ENCODE measurements at regions not wholly inside any gene's neighbourhood (a gene's known extent, or its start where the extent isn't known, plus 50 kb on each side); places are given as distances from the start of the nearest gene placed in this dataset.

GRCh38 chr17:33664116-33664840 is 371.2 kb upstream of the ASIC2 start:
- Mint-ChIP-seq H3K27ac (no peak overlapping the region), H3K4me3 (no peak overlapping the region), H3K36me3 (ENCODE audit: low read depth) (no peaks in the 10 kb centered on the region), H3K9me3 (no peaks in the 10 kb centered on the region), H3K4me1 (ENCODE audit: low read depth) (peaks cover 9% of the 10 kb centered on the region), H3K27me3 (peaks cover 29% of the 10 kb centered on the region)
- DNase-seq: no peak

GRCh38 chr17:33667052-33667509 is 374.0 kb upstream of the ASIC2 start:
- no peaks in the 10 kb centered on the region for H3K36me3 Mint-ChIP-seq (ENCODE audit: low read depth)
- H3K4me3 Mint-ChIP-seq: no peak overlapping the region
- H3K9me3 Mint-ChIP-seq: no peaks in the 10 kb centered on the region
- peaks cover 32% of the 10 kb centered on the region for H3K27me3 Mint-ChIP-seq
- H3K27ac Mint-ChIP-seq: peak overlapping the region; percentile 23
- peaks cover 9% of the 10 kb centered on the region for H3K4me1 Mint-ChIP-seq (ENCODE audit: low read depth)
- peak; percentile 51 for DNase-seq

GRCh38 chr17:33667671-33668070 is 374.6 kb upstream of the ASIC2 start:
- no peak for DNase-seq
- Mint-ChIP-seq H3K4me1 (ENCODE audit: low read depth) (peaks cover 9% of the 10 kb centered on the region), H3K9me3 (no peaks in the 10 kb centered on the region), H3K27me3 (peaks cover 33% of the 10 kb centered on the region), H3K36me3 (ENCODE audit: low read depth) (no peaks in the 10 kb centered on the region), H3K27ac (no peak overlapping the region), H3K4me3 (no peak overlapping the region)

DNA sequence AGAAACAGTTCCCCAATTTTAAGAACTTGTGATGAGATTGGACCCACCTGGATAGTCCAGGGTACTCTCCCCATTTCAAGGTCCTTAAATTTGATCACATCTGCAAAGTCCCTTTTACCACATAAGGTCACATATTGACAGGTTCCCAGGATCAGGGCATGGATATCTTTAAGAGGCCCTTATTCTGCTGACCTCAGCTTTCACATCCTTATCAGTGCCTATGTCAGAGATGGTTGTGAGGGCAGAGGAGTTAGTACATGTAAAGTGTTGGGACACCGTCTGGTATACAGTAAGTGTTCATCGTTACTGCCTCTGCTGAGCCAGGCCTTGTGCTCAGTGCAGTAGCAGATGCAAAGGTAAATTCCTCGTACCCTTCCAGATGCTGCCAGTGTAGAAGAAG is 375.4 kb upstream of the ASIC2 start:
- H3K4me3 Mint-ChIP-seq: no peak overlapping the region

GRCh38 chr17:33671491-33671890 is 378.4 kb upstream of the ASIC2 start:
- Mint-ChIP-seq H3K9me3 (no peaks in the 10 kb centered on the region), H3K4me3 (no peak overlapping the region), H3K27ac (no peak overlapping the region), H3K4me1 (ENCODE audit: low read depth) (peaks cover 8% of the 10 kb centered on the region), H3K27me3 (peaks cover 24% of the 10 kb centered on the region), H3K36me3 (ENCODE audit: low read depth) (no peaks in the 10 kb centered on the region)
- DNase-seq: no peak

More for the DNA sequence above, 375.4 kb upstream of the ASIC2 start:
- H3K9me3 Mint-ChIP-seq: no peaks in the 10 kb centered on the region
- H3K36me3 Mint-ChIP-seq (ENCODE audit: low read depth): no peaks in the 10 kb centered on the region
- DNase-seq: no peak
- peaks cover 9% of the 10 kb centered on the region for H3K4me1 Mint-ChIP-seq (ENCODE audit: low read depth)
- H3K27ac Mint-ChIP-seq: no peak overlapping the region
- H3K27me3 Mint-ChIP-seq: peaks cover 34% of the 10 kb centered on the region

DNA sequence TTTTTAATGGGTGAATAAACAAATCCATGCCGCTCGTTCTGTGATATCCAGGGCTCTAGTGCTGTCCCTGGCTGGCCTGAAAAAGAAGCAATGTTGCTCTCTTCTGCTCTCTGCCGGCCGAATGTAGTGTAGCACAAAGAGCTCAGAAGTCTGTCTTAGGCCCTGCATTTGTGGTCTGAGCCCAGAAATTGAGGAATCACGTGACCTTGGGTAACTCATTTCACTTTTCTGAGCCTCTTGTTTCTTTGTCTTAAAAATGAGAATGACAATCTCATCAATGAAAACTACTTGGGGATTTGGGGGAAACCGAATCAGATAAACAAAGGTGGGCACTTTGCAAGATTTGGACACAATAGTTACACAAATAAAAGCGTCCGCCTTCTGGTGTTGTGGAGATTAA is 381.6 kb upstream of the ASIC2 start:
- H3K36me3 Mint-ChIP-seq (ENCODE audit: low read depth): no peaks in the 10 kb centered on the region
- H3K27ac Mint-ChIP-seq: no peak overlapping the region
- H3K4me3 Mint-ChIP-seq: no peak overlapping the region
- peaks cover 19% of the 10 kb centered on the region for H3K27me3 Mint-ChIP-seq
- peak; percentile 55 for DNase-seq
- no peaks in the 10 kb centered on the region for H3K4me1 Mint-ChIP-seq (ENCODE audit: low read depth)
- no peaks in the 10 kb centered on the region for H3K9me3 Mint-ChIP-seq

GRCh38 chr17:33676444-33676843 is 383.3 kb upstream of the ASIC2 start:
- H3K27me3 Mint-ChIP-seq: peaks cover 14% of the 10 kb centered on the region
- H3K36me3 Mint-ChIP-seq (ENCODE audit: low read depth): no peaks in the 10 kb centered on the region
- no peak overlapping the region for H3K27ac Mint-ChIP-seq
- H3K4me1 Mint-ChIP-seq (ENCODE audit: low read depth): no peaks in the 10 kb centered on the region
- no peak overlapping the region for H3K4me3 Mint-ChIP-seq
- H3K9me3 Mint-ChIP-seq: no peaks in the 10 kb centered on the region
- no peak for DNase-seq

DNA sequence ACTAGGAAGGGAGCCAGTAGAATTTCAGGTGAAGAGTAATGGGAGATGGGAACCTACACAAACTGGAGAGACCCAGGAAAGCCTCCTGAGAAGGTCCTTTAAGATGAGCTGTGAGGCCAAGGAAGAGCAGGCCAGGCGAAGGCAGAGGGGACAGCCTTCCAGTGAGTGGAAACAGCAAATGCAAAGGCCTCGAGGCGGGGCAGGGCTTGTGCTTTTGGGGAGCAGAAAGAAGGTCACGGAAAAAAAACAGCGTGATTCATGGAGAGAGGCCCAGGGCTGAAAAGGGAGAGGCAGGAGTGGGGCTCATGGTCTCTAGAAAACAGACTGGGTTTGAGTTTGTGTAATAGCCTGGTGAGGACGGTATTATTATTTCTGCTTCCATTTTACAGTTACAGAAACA is 386.5 kb upstream of the ASIC2 start:
- DNase-seq: no peak
- Mint-ChIP-seq H3K4me3 (no peak overlapping the region), H3K27me3 (no peaks in the 10 kb centered on the region), H3K36me3 (ENCODE audit: low read depth) (no peaks in the 10 kb centered on the region), H3K27ac (no peak overlapping the region), H3K9me3 (no peaks in the 10 kb centered on the region), H3K4me1 (ENCODE audit: low read depth) (no peaks in the 10 kb centered on the region)

- H3K27me3 Mint-ChIP-seq: no peaks in the 10 kb centered on the region
- no peak overlapping the region for H3K27ac Mint-ChIP-seq
- H3K9me3 Mint-ChIP-seq: no peaks in the 10 kb centered on the region
- no peaks in the 10 kb centered on the region for H3K36me3 Mint-ChIP-seq (ENCODE audit: low read depth)
- H3K4me3 Mint-ChIP-seq: no peak overlapping the region
- DNase-seq: no peak
- H3K4me1 Mint-ChIP-seq (ENCODE audit: low read depth): no peaks in the 10 kb centered on the region
Observed at GRCh38 chr17:33680472-33680871, 387.4 kb upstream of the ASIC2 start.

DNA sequence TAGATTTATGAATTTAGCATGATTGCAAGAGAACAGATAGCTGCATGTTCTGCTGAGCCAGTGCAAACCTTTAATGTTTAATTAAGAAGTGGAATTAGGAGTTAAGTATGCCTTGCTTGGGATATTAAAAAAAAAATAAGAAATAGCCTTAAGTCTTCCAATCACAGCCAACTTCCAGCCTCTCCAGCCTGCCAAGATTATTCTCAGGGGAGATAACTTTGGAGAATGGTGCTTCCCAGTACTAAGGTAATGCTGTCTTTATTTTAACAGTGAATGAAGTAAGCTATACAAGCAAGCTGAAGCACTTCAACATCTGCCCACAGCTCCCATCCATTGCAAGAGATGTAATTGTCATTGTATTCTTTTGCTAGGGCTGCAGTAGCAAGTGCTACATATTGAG is 389.5 kb upstream of the ASIC2 start:
- Mint-ChIP-seq H3K36me3 (ENCODE audit: low read depth) (no peaks in the 10 kb centered on the region), H3K4me3 (no peak overlapping the region), H3K27me3 (no peaks in the 10 kb centered on the region), H3K27ac (no peak overlapping the region), H3K9me3 (no peaks in the 10 kb centered on the region), H3K4me1 (ENCODE audit: low read depth) (no peaks in the 10 kb centered on the region)
- no peak for DNase-seq

DNA sequence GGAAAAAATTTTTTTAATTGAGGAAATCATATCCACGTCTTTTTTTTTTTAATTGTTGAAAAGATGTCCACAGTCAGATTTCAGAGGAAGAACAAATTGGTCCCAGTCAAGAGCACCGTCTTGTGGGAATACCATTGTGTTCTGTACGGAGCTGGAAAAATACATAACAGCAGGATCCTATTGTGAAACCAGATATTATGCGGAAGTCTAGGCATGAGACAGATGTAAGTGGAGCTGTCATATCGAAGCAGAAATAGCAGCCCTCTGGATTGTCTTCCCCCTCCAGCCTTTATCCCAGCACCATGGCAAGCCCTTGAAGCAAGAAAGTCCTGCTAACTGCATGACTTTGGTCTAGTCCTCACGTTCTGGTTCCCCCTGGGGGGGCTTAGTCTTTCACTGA is 391.6 kb upstream of the ASIC2 start:
- Mint-ChIP-seq H3K4me1 (ENCODE audit: low read depth) (no peaks in the 10 kb centered on the region), H3K36me3 (ENCODE audit: low read depth) (no peaks in the 10 kb centered on the region), H3K27ac (no peak overlapping the region), H3K4me3 (no peak overlapping the region), H3K9me3 (no peaks in the 10 kb centered on the region), H3K27me3 (no peaks in the 10 kb centered on the region)
- no peak for DNase-seq

DNA sequence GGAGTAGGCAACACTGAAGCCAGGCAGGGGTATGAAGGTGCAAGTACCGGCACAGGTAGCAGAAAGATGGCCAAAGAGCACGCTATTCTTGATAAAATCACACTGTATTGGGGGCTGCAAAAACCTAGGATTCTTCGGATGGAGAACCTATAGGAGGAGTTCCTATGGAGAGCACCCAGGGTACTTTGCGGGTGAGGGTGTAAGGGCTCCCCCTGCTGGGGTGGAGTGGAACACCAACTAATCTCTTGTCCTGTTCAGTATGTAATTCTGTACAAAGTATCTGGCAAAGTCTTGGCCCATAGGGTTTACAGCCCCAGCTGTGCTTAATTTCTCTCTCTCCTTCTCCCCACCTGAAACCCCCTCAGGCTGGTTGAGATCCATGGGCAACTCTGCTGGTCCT is 393.1 kb upstream of the ASIC2 start:
- Mint-ChIP-seq H3K4me1 (ENCODE audit: low read depth) (no peaks in the 10 kb centered on the region), H3K9me3 (no peaks in the 10 kb centered on the region), H3K36me3 (ENCODE audit: low read depth) (no peaks in the 10 kb centered on the region), H3K27ac (no peak overlapping the region), H3K27me3 (no peaks in the 10 kb centered on the region), H3K4me3 (no peak overlapping the region)
- peak; percentile 33 for DNase-seq

DNA sequence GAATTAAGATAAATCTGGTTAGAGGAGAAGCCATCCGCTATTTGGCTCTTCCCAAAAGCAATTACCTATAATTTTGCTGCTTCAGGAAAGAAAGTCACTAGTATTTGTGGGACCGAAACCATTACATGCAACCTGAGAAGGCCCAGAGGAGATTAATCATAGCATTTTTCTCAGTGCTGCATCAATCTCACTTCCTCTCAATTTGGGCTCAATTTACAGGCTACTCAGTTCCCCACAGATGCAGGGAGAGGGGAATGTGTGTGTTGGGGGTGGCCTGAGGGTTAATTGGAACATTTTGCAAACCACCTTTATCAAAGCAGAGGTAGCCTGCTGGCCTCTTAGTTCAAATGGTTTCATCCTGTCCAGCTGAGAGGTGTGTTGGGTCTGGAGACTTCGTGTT is 394.7 kb upstream of the ASIC2 start:
- H3K9me3 Mint-ChIP-seq: no peaks in the 10 kb centered on the region
- no peak overlapping the region for H3K4me3 Mint-ChIP-seq
- H3K27ac Mint-ChIP-seq: no peak overlapping the region
- H3K4me1 Mint-ChIP-seq (ENCODE audit: low read depth): no peaks in the 10 kb centered on the region
- no peaks in the 10 kb centered on the region for H3K36me3 Mint-ChIP-seq (ENCODE audit: low read depth)
- no peaks in the 10 kb centered on the region for H3K27me3 Mint-ChIP-seq
- DNase-seq: no peak

DNA sequence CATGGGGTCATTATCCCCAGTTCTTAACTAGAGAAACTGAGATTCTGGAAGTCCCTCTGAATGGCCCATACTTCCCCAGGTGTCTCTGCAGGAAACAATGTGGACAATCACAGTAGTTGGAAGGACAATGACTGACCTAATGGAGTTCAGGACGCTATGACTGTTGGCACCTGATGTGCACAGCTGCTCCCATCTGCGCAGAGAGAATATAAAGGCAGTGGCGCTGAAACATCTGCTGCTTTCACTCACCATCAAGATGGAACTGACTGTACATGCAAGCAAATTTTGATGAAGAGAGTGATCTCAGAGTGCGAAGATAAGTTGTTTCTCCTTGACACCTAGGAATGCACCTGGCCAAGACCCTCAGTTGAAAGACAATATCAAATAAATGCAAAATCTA is 395.7 kb upstream of the ASIC2 start:
- H3K27me3 Mint-ChIP-seq: no peaks in the 10 kb centered on the region
- H3K36me3 Mint-ChIP-seq (ENCODE audit: low read depth): no peaks in the 10 kb centered on the region
- no peak overlapping the region for H3K27ac Mint-ChIP-seq
- H3K4me1 Mint-ChIP-seq (ENCODE audit: low read depth): no peaks in the 10 kb centered on the region
- H3K9me3 Mint-ChIP-seq: no peaks in the 10 kb centered on the region
- H3K4me3 Mint-ChIP-seq: no peak overlapping the region
- DNase-seq: no peak

- Mint-ChIP-seq H3K27me3 (peaks cover 4% of the 10 kb centered on the region), H3K9me3 (no peaks in the 10 kb centered on the region), H3K27ac (no peak overlapping the region), H3K4me3 (no peak overlapping the region), H3K4me1 (ENCODE audit: low read depth) (no peaks in the 10 kb centered on the region), H3K36me3 (ENCODE audit: low read depth) (no peaks in the 10 kb centered on the region)
- DNase-seq: no peak
Observed at GRCh38 chr17:33689725-33690124, 396.6 kb upstream of the ASIC2 start.

- DNase-seq: no peak
- H3K27me3 Mint-ChIP-seq: peaks cover 19% of the 10 kb centered on the region
- no peak overlapping the region for H3K4me3 Mint-ChIP-seq
- H3K27ac Mint-ChIP-seq: no peak overlapping the region
- no peaks in the 10 kb centered on the region for H3K36me3 Mint-ChIP-seq (ENCODE audit: low read depth)
- no peaks in the 10 kb centered on the region for H3K4me1 Mint-ChIP-seq (ENCODE audit: low read depth)
- H3K9me3 Mint-ChIP-seq: no peaks in the 10 kb centered on the region
Observed at GRCh38 chr17:33695431-33695830, 402.3 kb upstream of the ASIC2 start.
